Hepatocyte (in vitro differentiated cells): ENCODE measurements at regions not wholly inside any gene's neighbourhood (a gene's known extent, or its start where the extent isn't known, plus 50 kb on each side); places are given as distances from the start of the nearest gene placed in this dataset.

Experiments used
- EZH2 ChIP-seq: fragments of 200-600 bp; sonication (generic); IDR thresholded peaks from 2 replicates; pipeline ENCODE4 v1.6.1; 2016; ENCODE audit warnings: antibody characterized with exemption, mild to moderate bottlenecking, borderline replicate concordance
- TF ChIP-seq, protein P1 (sequence below): fragments of 200-600 bp; sonication (generic); IDR thresholded peaks from 2 replicates; pipeline ENCODE4 v1.5.1; 2016; ENCODE audit warnings: antibody characterized with exemption, mild to moderate bottlenecking; ENCODE audit not compliant: poor library complexity

DNA sequence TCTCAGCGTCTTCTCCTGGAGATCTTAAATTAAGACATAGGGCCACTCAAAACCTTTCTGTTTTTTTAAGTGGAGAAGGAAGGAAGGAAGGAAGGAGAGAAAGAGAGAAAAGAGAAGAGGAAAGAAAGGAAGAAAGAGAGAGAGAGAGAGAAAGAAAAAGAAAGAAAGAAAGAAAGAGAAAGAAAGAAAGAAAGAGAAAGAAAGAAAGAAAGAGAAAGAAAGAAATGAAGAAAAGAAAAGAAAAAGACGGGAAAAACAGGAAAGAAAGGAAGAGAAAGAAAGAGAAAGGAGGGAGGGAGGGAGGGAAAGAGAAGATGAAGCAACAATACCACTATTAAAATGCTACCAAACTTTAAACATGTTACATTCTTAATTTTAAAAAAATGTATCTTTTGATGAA is 336.5 kb upstream of the ARID1B start:
- TF ChIP-seq, protein P1, sequence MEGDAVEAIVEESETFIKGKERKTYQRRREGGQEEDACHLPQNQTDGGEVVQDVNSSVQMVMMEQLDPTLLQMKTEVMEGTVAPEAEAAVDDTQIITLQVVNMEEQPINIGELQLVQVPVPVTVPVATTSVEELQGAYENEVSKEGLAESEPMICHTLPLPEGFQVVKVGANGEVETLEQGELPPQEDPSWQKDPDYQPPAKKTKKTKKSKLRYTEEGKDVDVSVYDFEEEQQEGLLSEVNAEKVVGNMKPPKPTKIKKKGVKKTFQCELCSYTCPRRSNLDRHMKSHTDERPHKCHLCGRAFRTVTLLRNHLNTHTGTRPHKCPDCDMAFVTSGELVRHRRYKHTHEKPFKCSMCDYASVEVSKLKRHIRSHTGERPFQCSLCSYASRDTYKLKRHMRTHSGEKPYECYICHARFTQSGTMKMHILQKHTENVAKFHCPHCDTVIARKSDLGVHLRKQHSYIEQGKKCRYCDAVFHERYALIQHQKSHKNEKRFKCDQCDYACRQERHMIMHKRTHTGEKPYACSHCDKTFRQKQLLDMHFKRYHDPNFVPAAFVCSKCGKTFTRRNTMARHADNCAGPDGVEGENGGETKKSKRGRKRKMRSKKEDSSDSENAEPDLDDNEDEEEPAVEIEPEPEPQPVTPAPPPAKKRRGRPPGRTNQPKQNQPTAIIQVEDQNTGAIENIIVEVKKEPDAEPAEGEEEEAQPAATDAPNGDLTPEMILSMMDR: no peak
- TF ChIP-seq EZH2: no peak
